A549 (cell line): ENCODE measurements at regions not wholly inside any gene's neighbourhood (a gene's known extent, or its start where the extent isn't known, plus 50 kb on each side); places are given as distances from the start of the nearest gene placed in this dataset.

ENCODE experiments used
- ATAC-seq, 2 experiments: fragments of 200-7000 bp in 1 of 2; fragments of >200 bp in 1 of 2; cut with Nextera tagmentation in 1 of 2; cut with Tn5 transposase in 1 of 2; 3 replicates each; pipeline versions ENCODE4 v1.8.0 to v1.9.1; 2018 to 2020; ENCODE audit warnings: mild to moderate bottlenecking in 1 of 2, moderate library complexity in 1 of 2
- CTCF ChIA-PET: fragments of 300-600 bp; sonication (Branson Sonifier 250); formaldehyde crosslinking; extraction: SDS; loops from one replicate; lab custom pipeline; 2021; ENCODE audit warnings: antibody characterized with exemption, inconsistent platforms; lab: Yijun Ruan, JAX
- POLR2A ChIA-PET: fragments of 350-600 bp; formaldehyde crosslinking; extraction: SDS; loops from one replicate; lab custom pipeline; 2021; ENCODE audit warnings: antibody characterized with exemption, inconsistent platforms; lab: Yijun Ruan, JAX
- DNase-seq, 2 experiments: peaks; one replicate each; pipeline versions ENCODE4 v3.0.0 to v3.0.0-alpha.2; 2011 to 2016; ENCODE audit warnings: low read depth in 1 of 2, low spot score in 1 of 2
- FAIRE-seq: peaks from 2 replicates; lab custom pipeline; 2011; peaks lifted over from hg19 to GRCh38; lab: Jason Lieb, UNC
- H3K27ac ChIP-seq, 2 experiments: fragments of >200 bp; sonication (Bioruptor Twin); formaldehyde crosslinking; 3 replicates each; pipeline ENCODE4 v1.5.1; 2016 to 2017
- H3K4me1 ChIP-seq: fragments of >200 bp; sonication (Bioruptor Twin); formaldehyde crosslinking; 3 replicates; pipeline ENCODE4 v1.6.1; 2016
- H3K4me2 ChIP-seq: fragments of >200 bp; sonication (Bioruptor Twin); formaldehyde crosslinking; 3 replicates; pipeline ENCODE4 v1.6.1; 2016
- H3K4me3 ChIP-seq: fragments of >200 bp; sonication (Bioruptor Twin); formaldehyde crosslinking; 3 replicates; pipeline ENCODE4 v1.5.1; 2016
- H3K9me3 ChIP-seq: fragments of >200 bp; sonication (Bioruptor Twin); formaldehyde crosslinking; 3 replicates; pipeline ENCODE4 v1.6.1; 2016
- ATOH8 ChIP-seq: fragments of 250-450 bp; sonication (Bioruptor Pico); IDR thresholded peaks from 2 replicates; pipeline ENCODE4 v1.5.0; 2020; ENCODE audit warnings: low read depth, mild to moderate bottlenecking, moderate library complexity
- BCL3 ChIP-seq: fragments of >200 bp; sonication (Bioruptor Twin); formaldehyde crosslinking; IDR thresholded peaks from 3 replicates; pipeline ENCODE4 v1.6.1; 2016
- CHD2 ChIP-seq: fragments of 150-350 bp; IDR thresholded peaks from 2 replicates; pipeline ENCODE4 v1.6.1; 2014; ENCODE audit warnings: low read length; ENCODE audit not compliant: partially characterized antibody
- CTCF ChIP-seq: fragments of >200 bp; sonication (Bioruptor Twin); formaldehyde crosslinking; IDR thresholded peaks from 3 replicates; pipeline ENCODE4 v1.5.1; 2016
- E2F6 ChIP-seq: IDR thresholded peaks from 2 replicates; pipeline ENCODE4 v1.6.1; 2012; ENCODE audit warnings: low read depth, borderline replicate concordance
- EHF ChIP-seq: fragments of 250-450 bp; sonication (Bioruptor Pico); IDR thresholded peaks from 2 replicates; pipeline ENCODE4 v1.5.0; 2020; ENCODE audit warnings: mild to moderate bottlenecking
- EHMT2 ChIP-seq: fragments of 200-600 bp; sonication (generic); IDR thresholded peaks from 2 replicates; pipeline ENCODE4 v1.6.1; 2016; ENCODE audit warnings: antibody characterized with exemption, low read depth, mild to moderate bottlenecking, moderate library complexity
- ELK1 ChIP-seq: fragments of 150-350 bp; IDR thresholded peaks from 2 replicates; pipeline ENCODE4 v1.6.1; 2014; ENCODE audit warnings: low read depth, mild to moderate bottlenecking, low read length
- ESRRA ChIP-seq: fragments of 150-350 bp; IDR thresholded peaks from 2 replicates; pipeline ENCODE4 v1.6.1; 2014; ENCODE audit warnings: mild to moderate bottlenecking, low read length, borderline replicate concordance
- FOSB ChIP-seq: fragments of 250-450 bp; sonication (Bioruptor Pico); IDR thresholded peaks from 2 replicates; pipeline ENCODE4 v1.5.0; 2020; ENCODE audit warnings: mild to moderate bottlenecking, moderate library complexity
- FOSL2 ChIP-seq, 2 experiments: fragments of 450-650 bp in 1 of 2; fragments of >200 bp in 1 of 2; sonication (Bioruptor Twin) in 1 of 2; formaldehyde crosslinking; IDR thresholded peaks; 2 replicates each; pipeline versions ENCODE4 v1.5.0 to v1.6.1; 2016 to 2020; ENCODE audit warnings: mild to moderate bottlenecking in 1 of 2, moderate library complexity in 1 of 2
- HDAC2 ChIP-seq: fragments of 200-600 bp; sonication (generic); IDR thresholded peaks from 2 replicates; pipeline ENCODE4 v1.6.1; 2016
- HEYL ChIP-seq: fragments of 250-450 bp; sonication (Bioruptor Pico); IDR thresholded peaks from 2 replicates; pipeline ENCODE4 v1.8.0; 2021; ENCODE audit warnings: mild to moderate bottlenecking, moderate library complexity
- HOXB13 ChIP-seq: fragments of 250-450 bp; sonication (Bioruptor Pico); IDR thresholded peaks from 2 replicates; pipeline ENCODE4 v1.5.0; 2020; ENCODE audit warnings: low read depth, mild to moderate bottlenecking, moderate library complexity
- JUNB ChIP-seq: fragments of >200 bp; sonication (Bioruptor Twin); formaldehyde crosslinking; IDR thresholded peaks from 2 replicates; pipeline ENCODE4 v1.6.1; 2016
- KDM1A ChIP-seq: fragments of 200-600 bp; sonication (generic); IDR thresholded peaks from 2 replicates; pipeline ENCODE4 v1.6.1; 2016; ENCODE audit warnings: low read depth, mild to moderate bottlenecking
- MYC ChIP-seq: IDR thresholded peaks from 2 replicates; pipeline ENCODE4 v1.6.1; 2012; ENCODE audit warnings: mild to moderate bottlenecking, inconsistent platforms, low read length, improper control_type of control experiment, borderline replicate concordance
- NR3C1 ChIP-seq: fragments of >200 bp; sonication (Bioruptor Twin); formaldehyde crosslinking; IDR thresholded peaks from 3 replicates; pipeline ENCODE4 v1.6.1; 2017
- POLR2AphosphoS2 ChIP-seq: conservative IDR thresholded peaks from 2 replicates; pipeline ENCODE4 v1.6.1; 2012; ENCODE audit warnings: low read length, improper control_type of control experiment, inconsistent platforms
- REST ChIP-seq: fragments of 200-600 bp; sonication (generic); IDR thresholded peaks from 2 replicates; pipeline ENCODE4 v1.6.1; 2016; ENCODE audit warnings: antibody characterized with exemption, mild to moderate bottlenecking, moderate library complexity
- SMC3 ChIP-seq: fragments of >200 bp; sonication (Bioruptor Twin); formaldehyde crosslinking; IDR thresholded peaks from 3 replicates; pipeline ENCODE4 v1.6.1; 2018; ENCODE audit warnings: inconsistent platforms
- USF2 ChIP-seq: fragments of 450-650 bp; IDR thresholded peaks from 2 replicates; pipeline ENCODE4 v1.6.1; 2014; ENCODE audit warnings: antibody characterized with exemption
- ZC3H11A ChIP-seq: fragments of 450-650 bp; IDR thresholded peaks from 2 replicates; pipeline ENCODE4 v1.6.1; 2014; ENCODE audit warnings: antibody characterized with exemption, mild to moderate bottlenecking
- ZSCAN20 ChIP-seq: fragments of 250-450 bp; sonication (Bioruptor Pico); IDR thresholded peaks from 2 replicates; pipeline ENCODE4 v1.8.0; 2022; ENCODE audit warnings: mild to moderate bottlenecking, moderate library complexity
- WGBS: methylation state at CpG from one replicate; pipeline ENCODE4 v1.1.6; 2017; ENCODE audit errors: missing lambda C conversion rate; 5-methylcytosine and 5-hydroxymethylcytosine counted together

GRCh38 chr18:1510542-1511179, 606.0 kb downstream of the ADCYAP1 start:
- Histone ChIP-seq H3K9me3 (no peaks in the 10 kb centered on the region), H3K4me2 (no peak overlapping the region), H3K27ac (no peak overlapping the region), H3K4me3 (no peak overlapping the region), H3K4me1 (no peaks in the 10 kb centered on the region)
- FAIRE-seq (no peak), DNase-seq (no peak), ATAC-seq (no peak)
- ChIA-PET CTCF (no interaction called here), POLR2A (no interaction called here)
- 0% methylated on average over 2 of the region's 4 CpGs for WGBS
- no peak for TF ChIP-seq SMC3
- TF ChIP-seq USF2: no peak
- no peak for TF ChIP-seq HOXB13 (CRISPR knock-in tag)
- no peak for TF ChIP-seq POLR2AphosphoS2
- no peak for TF ChIP-seq BCL3
- no peak for TF ChIP-seq ELK1
- TF ChIP-seq ESRRA: no peak
- TF ChIP-seq FOSL2 (IDR thresholded peaks at IDR 0.05): no peak
- no peak for TF ChIP-seq FOSL2 (CRISPR knock-in tag; IDR thresholded peaks at IDR 0.05)
- TF ChIP-seq KDM1A: no peak
- TF ChIP-seq MYC: no peak
- no peak for TF ChIP-seq ZSCAN20 (CRISPR knock-in tag)

- CTCF ChIA-PET: no interaction called here
- Histone ChIP-seq H3K9me3 (no peaks in the 10 kb centered on the region), H3K4me1 (no peaks in the 10 kb centered on the region), H3K4me3 (no peak overlapping the region), H3K27ac (no peak overlapping the region), H3K4me2 (no peak overlapping the region)
- ATAC-seq: no peak
- WGBS: 33% methylated on average over 6 of the region's 7 CpGs
- no peak for DNase-seq
- POLR2A ChIA-PET: no interaction called here
- no peak for FAIRE-seq
- TF ChIP-seq ELK1 (no peak), FOSL2 (IDR thresholded peaks at IDR 0.05) (no peak), FOSL2 (CRISPR knock-in tag; IDR thresholded peaks at IDR 0.05) (no peak), JUNB (no peak), EHF (no peak), E2F6 (no peak), NR3C1 (no peak), ATOH8 (CRISPR knock-in tag) (no peak), CHD2 (no peak), HDAC2 (no peak), CTCF (no peak), EHMT2 (no peak), ZC3H11A (no peak), REST (no peak), FOSB (CRISPR knock-in tag) (no peak), HEYL (CRISPR knock-in tag) (no peak)
These were observed 607.1 kb downstream of the ADCYAP1 start for GRCh38 chr18:1511619-1512311.
